Liver (tissue), 7 donors: ENCODE measurements at regions not wholly inside any gene's neighbourhood (a gene's known extent, or its start where the extent isn't known, plus 50 kb on each side); places are given as distances from the start of the nearest gene placed in this dataset.
"Not testable (repeated sequence)": the region's sequence is repeated elsewhere in the genome, so short reads cannot be mapped to it uniquely, and the experiment has no call there.

ENCODE experiments used
- DNase-seq: peaks from one replicate; pipeline ENCODE4 v3.0.0-alpha.2; 2017; ENCODE audit warnings: low spot score
- H3K27ac ChIP-seq, 2 donors: one replicate each; pipeline ENCODE4 v1.7.0; 2013; ENCODE audit warnings: inconsistent platforms in 2 of 2, low read length in 2 of 2, control low read depth in 1 of 2, low read depth in 1 of 2, mild to moderate bottlenecking in 1 of 2
- H3K27me3 ChIP-seq, 4 donors: one replicate each; pipeline versions ENCODE4 v1.6.1 to v1.7.0; 2013; ENCODE audit warnings: low read length in 3 of 4, inconsistent platforms in 1 of 4, mild to moderate bottlenecking in 1 of 4, moderate library complexity in 1 of 4; ENCODE audit not compliant: control insufficient read depth in 4 of 4, insufficient read depth in 4 of 4
- H3K36me3 ChIP-seq, 4 donors: one replicate each; pipeline versions ENCODE4 v1.6.1 to v1.7.0; 2013; ENCODE audit warnings: low read length in 3 of 4, mild to moderate bottlenecking in 3 of 4, low read depth in 1 of 4, moderate library complexity in 1 of 4; ENCODE audit not compliant: control insufficient read depth in 4 of 4, insufficient read depth in 3 of 4
- H3K4me1 ChIP-seq, 4 donors: one replicate each; pipeline versions ENCODE4 v1.6.1 to v1.7.0; 2013; ENCODE audit warnings: low read length in 3 of 4, mild to moderate bottlenecking in 3 of 4, moderate library complexity in 1 of 4; ENCODE audit not compliant: control insufficient read depth in 4 of 4, insufficient read depth in 4 of 4
- H3K4me3 ChIP-seq, 3 donors: one replicate each; pipeline versions ENCODE4 v1.6.1 to v1.7.0; 2013; ENCODE audit warnings: low read length in 3 of 3, control low read depth in 1 of 3, low read depth in 1 of 3, mild to moderate bottlenecking in 1 of 3
- H3K9ac ChIP-seq, 2 donors: one replicate each; pipeline ENCODE4 v1.7.0; 2013; ENCODE audit warnings: low read length in 2 of 2, mild to moderate bottlenecking in 2 of 2, moderate library complexity in 2 of 2, control low read depth in 1 of 2, low read depth in 1 of 2
- H3K9me3 ChIP-seq, 4 donors: one replicate each; pipeline versions ENCODE4 v1.6.1 to v1.7.0; 2013; ENCODE audit warnings: low read length in 3 of 4; ENCODE audit not compliant: control insufficient read depth in 4 of 4
- EGR1 ChIP-seq, 2 donors: IDR thresholded peaks; 2 replicates each; pipeline ENCODE4 v1.6.1; 2016 to 2018; ENCODE audit warnings: antibody characterized with exemption in 2 of 2, low read depth in 2 of 2
- FOXA1 ChIP-seq: IDR thresholded peaks from 2 replicates; pipeline ENCODE4 v1.6.1; 2016; ENCODE audit warnings: antibody characterized with exemption
- FOXA2 ChIP-seq: IDR thresholded peaks from 2 replicates; pipeline ENCODE4 v1.6.1; 2016; ENCODE audit warnings: antibody characterized with exemption
- HNF4A ChIP-seq, 2 donors: conservative IDR thresholded peaks; 2 replicates each; pipeline ENCODE4 v1.6.1; 2016; ENCODE audit warnings: antibody characterized with exemption in 2 of 2, mild to moderate bottlenecking in 2 of 2
- HNF4G ChIP-seq: IDR thresholded peaks from 2 replicates; pipeline ENCODE4 v1.6.1; 2016; ENCODE audit warnings: antibody characterized with exemption
- JUND ChIP-seq, 2 donors: IDR thresholded peaks; 2 replicates each; pipeline ENCODE4 v1.6.1; 2016; ENCODE audit warnings: antibody characterized with exemption in 2 of 2
- MAX ChIP-seq: IDR thresholded peaks from 2 replicates; pipeline ENCODE4 v1.6.1; 2016; ENCODE audit warnings: antibody characterized with exemption
- RAD21 ChIP-seq, 2 donors: IDR thresholded peaks; 2 replicates each; pipeline ENCODE4 v1.6.1; 2016; ENCODE audit warnings: antibody characterized with exemption in 2 of 2, mild to moderate bottlenecking in 2 of 2
- REST ChIP-seq: IDR thresholded peaks from 2 replicates; pipeline ENCODE4 v1.6.1; 2016; ENCODE audit warnings: antibody characterized with exemption, mild to moderate bottlenecking
- RXRA ChIP-seq, 2 donors: IDR thresholded peaks; 2 replicates each; pipeline ENCODE4 v1.6.1; 2017 to 2018; ENCODE audit warnings: antibody characterized with exemption in 2 of 2, mild to moderate bottlenecking in 1 of 2
- SP1 ChIP-seq: IDR thresholded peaks from 2 replicates; pipeline ENCODE4 v1.6.1; 2018; ENCODE audit warnings: antibody characterized with exemption, mild to moderate bottlenecking
- YY1 ChIP-seq: IDR thresholded peaks from 2 replicates; pipeline ENCODE4 v1.6.1; 2016; ENCODE audit warnings: antibody characterized with exemption, mild to moderate bottlenecking
- ZBTB33 ChIP-seq: IDR thresholded peaks from 2 replicates; pipeline ENCODE4 v1.6.1; 2016; ENCODE audit warnings: antibody characterized with exemption
- WGBS: extraction: QIAGEN DNeasy Blood & Tissue Kit; methylation state at CpG from one replicate; pipeline ENCODE4 v1.1.7; 2013; 5-methylcytosine and 5-hydroxymethylcytosine counted together
- donor health status: healthy.
- donor health status: healthy.
- donor health status: healthy.
- donor health status: healthy.

GRCh38 chr15:22251422-22251821 lies 171.1 kb downstream of the OR4M2 start (continued):
- TF ChIP-seq ZBTB33: no peak

- H3K27ac ChIP-seq: peak overlapping the region; percentile 89 to 91
- TF ChIP-seq HNF4A (conservative IDR thresholded peaks at IDR 0.05): peak; percentile 46 to 49
- TF ChIP-seq FOXA2: peak; percentile 9
- TF ChIP-seq YY1: peak; percentile 32
- TF ChIP-seq SP1: peak; percentile 61
- TF ChIP-seq RXRA (IDR thresholded peaks at IDR 0.05): peak; percentile 39 to 44
- WGBS: 38% methylated on average over 4 of the region's 4 CpGs
- H3K9me3 ChIP-seq, H3K27me3 ChIP-seq, H3K36me3 ChIP-seq, DNase-seq, H3K4me3 ChIP-seq: not testable (repeated sequence)
- H3K9ac ChIP-seq: peak overlapping the region; percentile 10 to 91
- H3K4me1 ChIP-seq: peaks cover 7 to 89% (median 69%) of the 10 kb centered on the region in 4 donors
Observed at GRCh38 chr15:22252047-22252446, 171.7 kb downstream of the OR4M2 start.

- not testable (repeated sequence) for H3K9me3 ChIP-seq, H3K4me3 ChIP-seq, H3K27me3 ChIP-seq, DNase-seq, H3K36me3 ChIP-seq
- Histone ChIP-seq H3K4me1 (peaks cover 7 to 93% (median 72%) of the 10 kb centered on the region in 4 donors), H3K27ac (peak overlapping the region; percentile 89 to 91), H3K9ac (peak overlapping the region; percentile 2 to 91)
- WGBS: 57% methylated on average over 7 of the region's 7 CpGs
Observed at GRCh38 chr15:22252521-22252920, 172.2 kb downstream of the OR4M2 start.

- not testable (repeated sequence) for H3K4me3 ChIP-seq, H3K27me3 ChIP-seq, DNase-seq, H3K36me3 ChIP-seq, H3K9me3 ChIP-seq
- Histone ChIP-seq H3K9ac (peak overlapping the region; percentile 10 to 91), H3K27ac (peak overlapping the region; percentile 89 to 91), H3K4me1 (peaks cover 7 to 86% (median 66%) of the 10 kb centered on the region in 4 donors)
- TF ChIP-seq RXRA (IDR thresholded peaks at IDR 0.05): peak; percentile 43 to 80
- peak; percentile 57 for TF ChIP-seq MAX
- peak in 1 of 2 donors; percentile 36 for TF ChIP-seq EGR1 (IDR thresholded peaks at IDR 0.05; ENCODE audit: low read depth in 2 of 2)
- TF ChIP-seq RAD21 (IDR thresholded peaks at IDR 0.05): peak in 1 of 2 donors; percentile 14
- TF ChIP-seq HNF4G: peak; percentile 76
- peak; percentile 22 for TF ChIP-seq REST
- peak; percentile 46 for TF ChIP-seq ZBTB33
- peak; percentile 73 for TF ChIP-seq FOXA2
- TF ChIP-seq YY1: peak; percentile 43
- peak in 1 of 2 donors; percentile 45 for TF ChIP-seq JUND (IDR thresholded peaks at IDR 0.05)
- peak; percentile 86 to 92 for TF ChIP-seq HNF4A (conservative IDR thresholded peaks at IDR 0.05)
- TF ChIP-seq SP1: peak; percentile 91
- peak; percentile 59 for TF ChIP-seq FOXA1
- WGBS: 41% methylated on average over 14 of the region's 14 CpGs
Observed at GRCh38 chr15:22253002-22253675, 172.8 kb downstream of the OR4M2 start.
